Left renal pelvis (tissue), 4 donors: ENCODE measurements at regions not wholly inside any gene's neighbourhood (a gene's known extent, or its start where the extent isn't known, plus 50 kb on each side); places are given as distances from the start of the nearest gene placed in this dataset.

Experiments used
- DNase-seq, 4 donors: peaks; one replicate each; pipeline ENCODE4 v3.0.0-alpha.2; 2013; ENCODE audit warnings: low read depth in 4 of 4, low spot score in 3 of 4

GRCh38 chr2:2715036-2715818 is 384.2 kb upstream of the MYT1L start:
- no peak for DNase-seq

- DNase-seq = no peak
Measured at GRCh38 chr2:2714408-2714807, 383.3 kb upstream of the MYT1L start.

- no peak for DNase-seq
Measured at GRCh38 chr2:2709431-2709770, 378.3 kb upstream of the MYT1L start.

GRCh38 chr2:2708575-2709430 is 377.7 kb upstream of the MYT1L start:
- no peak for DNase-seq

GRCh38 chr2:2707206-2707991 is 376.3 kb upstream of the MYT1L start:
- DNase-seq = no peak

- no peak for DNase-seq
Measured at GRCh38 chr2:2706306-2706705, 375.2 kb upstream of the MYT1L start.

GRCh38 chr2:2705871-2706270 is 374.8 kb upstream of the MYT1L start:
- no peak for DNase-seq

GRCh38 chr2:2704428-2705090 is 373.5 kb upstream of the MYT1L start:
- DNase-seq = no peak

GRCh38 chr2:2703762-2704427 is 372.8 kb upstream of the MYT1L start:
- no peak for DNase-seq

GRCh38 chr2:2703172-2703571 is 372.1 kb upstream of the MYT1L start:
- DNase-seq = no peak

- DNase-seq = no peak
Measured at GRCh38 chr2:2702385-2702784, 371.3 kb upstream of the MYT1L start.

- no peak for DNase-seq
Measured at GRCh38 chr2:2701813-2702212, 370.7 kb upstream of the MYT1L start.

- no peak for DNase-seq
Measured at GRCh38 chr2:2701176-2701781, 370.2 kb upstream of the MYT1L start.

- no peak for DNase-seq
Measured at GRCh38 chr2:2699121-2699505, 368.0 kb upstream of the MYT1L start.

GRCh38 chr2:2698182-2699120 is 367.4 kb upstream of the MYT1L start:
- DNase-seq = no peak

GRCh38 chr2:2696733-2697455 is 365.8 kb upstream of the MYT1L start:
- DNase-seq = no peak

- no peak for DNase-seq
Measured at GRCh38 chr2:2696325-2696724, 365.2 kb upstream of the MYT1L start.

GRCh38 chr2:2694746-2695145 is 363.7 kb upstream of the MYT1L start:
- DNase-seq = no peak
